Left ventricle myocardium inferior (tissue), 1 donor: ENCODE measurements at regions not wholly inside any gene's neighbourhood (a gene's known extent, or its start where the extent isn't known, plus 50 kb on each side); places are given as distances from the start of the nearest gene placed in this dataset.

Experiments
- DNase-seq: peaks from one replicate; pipeline ENCODE4 v3.0.0-alpha.2; 2020
- H3K27ac ChIP-seq: fragments of 200-600 bp; replicated peaks from 2 replicates; pipeline ENCODE4 v1.8.0; 2021
- H3K27me3 ChIP-seq: fragments of 200-600 bp; 2 replicates; pipeline ENCODE4 v1.8.0; 2021; ENCODE audit warnings: low read depth
- H3K36me3 ChIP-seq: fragments of 200-600 bp; 2 replicates; pipeline ENCODE4 v1.8.0; 2021
- H3K4me1 ChIP-seq: fragments of 200-600 bp; 2 replicates; pipeline ENCODE4 v1.8.0; 2021
- H3K4me3 ChIP-seq: fragments of 200-600 bp; 2 replicates; pipeline ENCODE4 v1.8.0; 2021; ENCODE audit warnings: mild to moderate bottlenecking, moderate library complexity
- H3K9me3 ChIP-seq: fragments of 200-600 bp; replicated peaks from 2 replicates; pipeline ENCODE4 v1.8.0; 2021
- CTCF ChIP-seq: fragments of 200-600 bp; IDR thresholded peaks from 2 replicates; pipeline ENCODE4 v1.8.0; 2021; ENCODE audit warnings: antibody characterized with exemption, mild to moderate bottlenecking, borderline replicate concordance
- intact Hi-C: fragments of 100-400 bp; cut with micrococcal nuclease; formaldehyde crosslinking; loops from one replicate; pipeline ENCODE4 v1.11.0; 2022
- donor health status: DM: no; HTN: yes; CAD: no; lungs with severe emphysema.

GRCh38 chr15:29437888-29438702, 168.5 kb upstream of the NSMCE3 start:
- H3K36me3 ChIP-seq = no peaks in the 10 kb centered on the region
- intact Hi-C loops = no loop called here

GRCh38 chr15:29435811-29436210, 166.2 kb upstream of the NSMCE3 start:
- intact Hi-C loops = no loop called here
- H3K27me3 ChIP-seq = peaks cover 16% of the 10 kb centered on the region
- no peaks in the 10 kb centered on the region for H3K36me3 ChIP-seq
- no peak for DNase-seq
- H3K4me3 ChIP-seq = no peak overlapping the region
- no peaks in the 10 kb centered on the region for H3K4me1 ChIP-seq
- TF ChIP-seq CTCF = no peak
- no peaks in the 10 kb centered on the region for H3K9me3 ChIP-seq
- no peak overlapping the region for H3K27ac ChIP-seq

More at GRCh38 chr15:29437888-29438702, 168.5 kb upstream of the NSMCE3 start:
- no peak for DNase-seq
- H3K27ac ChIP-seq = no peak overlapping the region
- no peaks in the 10 kb centered on the region for H3K9me3 ChIP-seq
- H3K4me3 ChIP-seq = no peak overlapping the region
- no peak for TF ChIP-seq CTCF
- no peaks in the 10 kb centered on the region for H3K4me1 ChIP-seq
- peaks cover 12% of the 10 kb centered on the region for H3K27me3 ChIP-seq

GRCh38 chr15:29434280-29434679, 164.7 kb upstream of the NSMCE3 start:
- no peak for TF ChIP-seq CTCF
- peaks cover 16% of the 10 kb centered on the region for H3K27me3 ChIP-seq
- H3K9me3 ChIP-seq = no peaks in the 10 kb centered on the region
- DNase-seq = no peak
- H3K4me1 ChIP-seq = no peaks in the 10 kb centered on the region
- intact Hi-C loops = no loop called here
- no peaks in the 10 kb centered on the region for H3K36me3 ChIP-seq
- H3K27ac ChIP-seq = no peak overlapping the region
- H3K4me3 ChIP-seq = no peak overlapping the region

GRCh38 chr15:29433507-29434248, 164.1 kb upstream of the NSMCE3 start:
- no peak for DNase-seq
- Histone ChIP-seq H3K27ac (no peak overlapping the region), H3K9me3 (no peaks in the 10 kb centered on the region), H3K27me3 (peaks cover 16% of the 10 kb centered on the region), H3K4me1 (no peaks in the 10 kb centered on the region), H3K4me3 (no peak overlapping the region), H3K36me3 (no peaks in the 10 kb centered on the region)
- no peak for TF ChIP-seq CTCF
- intact Hi-C loops = no loop called here

GRCh38 chr15:29433050-29433318, 163.4 kb upstream of the NSMCE3 start:
- no peak for DNase-seq
- Histone ChIP-seq H3K36me3 (no peaks in the 10 kb centered on the region), H3K27ac (no peak overlapping the region), H3K4me3 (no peak overlapping the region), H3K27me3 (peaks cover 16% of the 10 kb centered on the region), H3K9me3 (no peaks in the 10 kb centered on the region), H3K4me1 (no peaks in the 10 kb centered on the region)
- no peak for TF ChIP-seq CTCF
- intact Hi-C loops = no loop called here
